Ishikawa (cell line): ENCODE measurements at regions not wholly inside any gene's neighbourhood (a gene's known extent, or its start where the extent isn't known, plus 50 kb on each side); places are given as distances from the start of the nearest gene placed in this dataset.

ENCODE experiments used
- CEBPB ChIP-seq: IDR thresholded peaks from 2 replicates; pipeline ENCODE4 v1.6.1; 2012
- CREB1 ChIP-seq: IDR thresholded peaks from 2 replicates; pipeline ENCODE4 v1.6.1; 2012; ENCODE audit warnings: low read depth
- EGR1 ChIP-seq: IDR thresholded peaks from 2 replicates; pipeline ENCODE4 v1.6.1; 2012
- EP300 ChIP-seq: IDR thresholded peaks from 2 replicates; pipeline ENCODE4 v1.6.1; 2012; ENCODE audit warnings: borderline replicate concordance
- FOXM1 ChIP-seq: IDR thresholded peaks from 2 replicates; pipeline ENCODE4 v1.6.1; 2012; ENCODE audit warnings: low read depth, borderline replicate concordance
- NFIC ChIP-seq: IDR thresholded peaks from 2 replicates; pipeline ENCODE4 v1.6.1; 2012
- RAD21 ChIP-seq: IDR thresholded peaks from 2 replicates; pipeline ENCODE4 v1.6.1; 2012; ENCODE audit warnings: low read depth
- TAF1 ChIP-seq: IDR thresholded peaks from 2 replicates; pipeline ENCODE4 v1.6.1; 2012; ENCODE audit warnings: low read depth, mild to moderate bottlenecking
- TCF12 ChIP-seq: IDR thresholded peaks from 2 replicates; pipeline ENCODE4 v1.6.1; 2012; ENCODE audit warnings: low read depth
- TEAD4 ChIP-seq: IDR thresholded peaks from 2 replicates; pipeline ENCODE4 v1.6.1; 2012
- YY1 ChIP-seq: IDR thresholded peaks from 2 replicates; pipeline ENCODE4 v1.6.1; 2012; ENCODE audit warnings: low read depth
- ZBTB7A ChIP-seq: IDR thresholded peaks from 2 replicates; pipeline ENCODE4 v1.6.1; 2012; ENCODE audit warnings: low read depth
- TF ChIP-seq, protein P1 (sequence below): IDR thresholded peaks from 2 replicates; pipeline ENCODE4 v1.6.1; 2012
- TF ChIP-seq, protein P2 (sequence below): IDR thresholded peaks from 2 replicates; pipeline ENCODE4 v1.6.1; 2012
- TF ChIP-seq, protein P3 (sequence below): IDR thresholded peaks from 2 replicates; pipeline ENCODE4 v1.6.1; 2012; ENCODE audit warnings: low read depth, mild to moderate bottlenecking

DNA sequence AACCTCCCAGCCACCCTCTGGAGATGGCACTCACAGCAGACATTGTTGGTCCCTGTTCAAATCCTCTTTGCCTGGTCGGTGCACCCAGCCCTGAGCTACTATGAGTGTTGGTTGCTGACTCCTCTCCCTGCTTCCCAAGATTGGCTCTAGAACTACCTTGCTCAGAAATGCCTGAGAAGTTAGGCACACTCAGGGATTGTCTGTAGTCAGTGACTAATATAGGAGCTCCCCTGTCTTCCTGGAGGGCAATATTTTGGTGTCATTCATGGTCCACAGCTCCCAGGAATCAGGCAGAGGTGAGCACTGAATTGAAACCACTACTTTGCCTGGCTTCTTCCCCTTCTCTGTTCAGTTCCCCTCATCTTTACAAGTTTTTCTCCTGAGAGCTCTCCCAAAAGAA is 325.9 kb downstream of the MIAT start:
- TF ChIP-seq EP300 (no peak), RAD21 (no peak)
- TF ChIP-seq, protein P1, sequence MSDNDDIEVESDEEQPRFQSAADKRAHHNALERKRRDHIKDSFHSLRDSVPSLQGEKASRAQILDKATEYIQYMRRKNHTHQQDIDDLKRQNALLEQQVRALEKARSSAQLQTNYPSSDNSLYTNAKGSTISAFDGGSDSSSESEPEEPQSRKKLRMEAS = no peak

DNA sequence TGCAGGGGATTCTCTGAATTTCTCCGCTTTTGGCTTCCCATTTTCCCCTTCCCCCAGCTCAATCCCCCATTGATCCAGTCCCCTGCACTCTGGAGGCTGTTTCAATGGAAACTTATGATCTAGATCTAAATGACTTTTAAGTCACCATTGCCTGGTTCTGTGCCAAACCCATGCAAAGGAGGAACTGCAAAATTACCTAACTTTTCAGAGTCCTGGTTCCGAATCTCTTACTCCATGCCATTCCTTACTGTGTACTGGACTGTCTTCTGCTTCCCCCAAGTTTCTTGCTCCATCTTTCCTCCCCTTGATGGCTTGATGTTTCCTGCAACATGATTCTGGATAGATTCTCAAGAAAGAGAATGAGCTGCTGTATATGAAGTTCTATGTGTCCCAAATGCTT is 327.8 kb downstream of the MIAT start:
- no peak for TF ChIP-seq EP300
- TF ChIP-seq ZBTB7A = no peak
- no peak for TF ChIP-seq RAD21
- no peak for TF ChIP-seq EGR1
- TF ChIP-seq, protein P2, sequence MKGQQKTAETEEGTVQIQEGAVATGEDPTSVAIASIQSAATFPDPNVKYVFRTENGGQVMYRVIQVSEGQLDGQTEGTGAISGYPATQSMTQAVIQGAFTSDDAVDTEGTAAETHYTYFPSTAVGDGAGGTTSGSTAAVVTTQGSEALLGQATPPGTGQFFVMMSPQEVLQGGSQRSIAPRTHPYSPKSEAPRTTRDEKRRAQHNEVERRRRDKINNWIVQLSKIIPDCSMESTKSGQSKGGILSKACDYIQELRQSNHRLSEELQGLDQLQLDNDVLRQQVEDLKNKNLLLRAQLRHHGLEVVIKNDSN = no peak
- TF ChIP-seq, protein P3, sequence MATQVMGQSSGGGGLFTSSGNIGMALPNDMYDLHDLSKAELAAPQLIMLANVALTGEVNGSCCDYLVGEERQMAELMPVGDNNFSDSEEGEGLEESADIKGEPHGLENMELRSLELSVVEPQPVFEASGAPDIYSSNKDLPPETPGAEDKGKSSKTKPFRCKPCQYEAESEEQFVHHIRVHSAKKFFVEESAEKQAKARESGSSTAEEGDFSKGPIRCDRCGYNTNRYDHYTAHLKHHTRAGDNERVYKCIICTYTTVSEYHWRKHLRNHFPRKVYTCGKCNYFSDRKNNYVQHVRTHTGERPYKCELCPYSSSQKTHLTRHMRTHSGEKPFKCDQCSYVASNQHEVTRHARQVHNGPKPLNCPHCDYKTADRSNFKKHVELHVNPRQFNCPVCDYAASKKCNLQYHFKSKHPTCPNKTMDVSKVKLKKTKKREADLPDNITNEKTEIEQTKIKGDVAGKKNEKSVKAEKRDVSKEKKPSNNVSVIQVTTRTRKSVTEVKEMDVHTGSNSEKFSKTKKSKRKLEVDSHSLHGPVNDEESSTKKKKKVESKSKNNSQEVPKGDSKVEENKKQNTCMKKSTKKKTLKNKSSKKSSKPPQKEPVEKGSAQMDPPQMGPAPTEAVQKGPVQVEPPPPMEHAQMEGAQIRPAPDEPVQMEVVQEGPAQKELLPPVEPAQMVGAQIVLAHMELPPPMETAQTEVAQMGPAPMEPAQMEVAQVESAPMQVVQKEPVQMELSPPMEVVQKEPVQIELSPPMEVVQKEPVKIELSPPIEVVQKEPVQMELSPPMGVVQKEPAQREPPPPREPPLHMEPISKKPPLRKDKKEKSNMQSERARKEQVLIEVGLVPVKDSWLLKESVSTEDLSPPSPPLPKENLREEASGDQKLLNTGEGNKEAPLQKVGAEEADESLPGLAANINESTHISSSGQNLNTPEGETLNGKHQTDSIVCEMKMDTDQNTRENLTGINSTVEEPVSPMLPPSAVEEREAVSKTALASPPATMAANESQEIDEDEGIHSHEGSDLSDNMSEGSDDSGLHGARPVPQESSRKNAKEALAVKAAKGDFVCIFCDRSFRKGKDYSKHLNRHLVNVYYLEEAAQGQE = no peak
- no peak for TF ChIP-seq FOXM1
- TF ChIP-seq CREB1 = no peak
- no peak for TF ChIP-seq TAF1
- TF ChIP-seq CEBPB = no peak
- TF ChIP-seq YY1 = no peak
- TF ChIP-seq, protein P1 = no peak

DNA sequence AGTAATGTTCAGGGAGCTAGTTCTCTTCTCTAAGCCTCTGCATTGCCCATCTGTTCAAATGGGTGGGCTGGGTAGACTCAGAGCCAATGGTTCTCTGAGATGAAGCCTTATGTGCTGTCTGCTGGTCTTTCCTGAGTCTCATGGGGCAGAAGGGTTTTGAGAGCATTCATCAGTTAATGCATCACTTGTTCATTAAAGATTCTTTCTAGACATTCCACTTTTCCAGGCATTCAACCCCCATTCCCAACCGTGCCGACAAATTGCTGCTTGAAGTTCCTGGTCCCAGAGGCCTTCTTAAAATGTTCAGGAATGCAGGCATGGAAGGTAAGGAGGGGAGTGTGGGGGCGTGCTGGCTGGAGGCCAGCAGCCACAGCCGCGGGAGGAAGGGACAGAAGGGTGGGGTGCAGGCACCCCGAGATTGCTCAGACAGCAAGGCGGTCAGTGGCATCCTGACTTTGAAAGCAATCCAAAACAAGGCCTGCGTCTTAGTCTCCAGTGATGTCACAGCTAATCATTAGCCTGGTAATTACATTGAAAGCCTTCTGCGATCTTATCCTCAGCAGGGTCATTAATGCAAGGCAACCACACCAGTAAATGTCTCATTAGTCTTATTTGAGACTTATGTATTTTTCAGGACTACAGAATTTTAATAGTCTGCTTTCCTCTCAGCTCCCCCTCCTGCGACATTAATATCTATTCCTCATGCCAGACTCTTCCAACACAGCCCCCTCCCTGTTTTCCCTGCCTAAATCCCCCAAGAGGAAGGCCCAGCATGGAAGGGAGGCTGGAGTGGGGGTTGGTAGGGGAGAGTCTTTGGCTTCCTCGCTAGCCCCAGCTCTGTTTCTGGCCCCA is 328.8 kb downstream of the MIAT start:
- TF ChIP-seq ZBTB7A = no peak
- TF ChIP-seq CREB1 = no peak
- TF ChIP-seq, protein P1 = no peak
- no peak for TF ChIP-seq TEAD4
- TF ChIP-seq NFIC = no peak
- TF ChIP-seq CEBPB = no peak
- no peak for TF ChIP-seq EGR1
- no peak for TF ChIP-seq RAD21
- TF ChIP-seq YY1 = no peak
- TF ChIP-seq, protein P2 = no peak
- TF ChIP-seq, protein P3 = no peak
- TF ChIP-seq TCF12 = no peak
- no peak for TF ChIP-seq FOXM1
- no peak for TF ChIP-seq TAF1
- TF ChIP-seq EP300 = no peak

DNA sequence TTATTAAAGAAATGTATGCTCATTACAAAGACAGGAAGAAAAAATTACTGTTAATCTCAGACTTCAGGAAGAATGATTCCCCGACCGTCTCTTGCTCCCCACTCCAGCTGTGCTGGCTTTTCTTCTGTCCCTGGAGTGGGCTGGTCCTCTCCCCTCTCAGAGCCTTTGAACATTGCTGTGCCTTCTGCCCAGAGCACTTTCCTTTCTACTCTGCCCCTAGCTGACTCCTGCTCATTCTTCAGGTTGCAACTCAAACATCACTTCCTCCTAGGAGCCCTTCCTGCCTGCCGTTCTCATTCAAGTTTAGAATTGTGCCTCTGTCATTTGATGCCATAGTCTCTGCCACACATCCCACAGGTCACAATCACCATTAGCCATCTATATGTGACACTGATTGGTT is 329.5 kb downstream of the MIAT start:
- TF ChIP-seq YY1 = no peak
- TF ChIP-seq EP300 = no peak
- TF ChIP-seq, protein P2 = no peak
- TF ChIP-seq EGR1 = no peak
- TF ChIP-seq, protein P1 = no peak

DNA sequence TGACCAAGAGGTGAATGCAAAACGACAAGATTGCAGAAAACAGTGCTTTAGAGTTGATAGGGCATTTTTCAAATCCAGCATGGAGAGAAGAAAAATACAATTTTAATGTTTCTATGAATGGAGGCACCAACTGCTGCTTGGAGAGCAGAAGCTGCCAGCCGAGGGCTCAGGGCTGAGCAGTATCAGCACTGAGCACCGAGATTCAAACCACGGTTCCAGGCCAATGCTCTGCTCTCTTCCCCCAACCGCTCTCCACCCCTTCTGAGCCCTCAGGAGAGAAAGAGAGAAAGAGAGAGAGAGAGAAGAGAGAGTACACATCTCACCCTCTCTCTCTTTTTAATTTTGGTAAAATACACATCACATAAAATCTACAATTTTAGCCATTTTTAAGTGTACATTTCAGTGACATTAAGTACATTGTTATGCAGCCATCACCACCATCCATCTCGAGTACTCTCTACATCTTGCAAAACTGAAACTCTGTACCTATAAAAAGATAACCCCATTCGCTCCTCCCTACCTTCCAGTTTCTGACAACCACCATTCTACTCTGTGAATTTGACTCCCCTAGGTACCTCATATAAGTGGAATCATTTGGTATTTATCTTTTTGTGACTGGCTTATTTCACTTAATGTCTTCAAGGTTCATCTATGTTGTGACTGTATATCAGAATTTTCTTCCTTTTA is 333.3 kb downstream of the MIAT start:
- TF ChIP-seq TAF1 (no peak), YY1 (no peak), RAD21 (no peak), CEBPB (no peak), FOXM1 (no peak), ZBTB7A (no peak), TCF12 (no peak)
- TF ChIP-seq, protein P3 = no peak
- TF ChIP-seq, protein P2 = no peak
